ENCODE measurements at regions not wholly inside any gene's neighbourhood (a gene's known extent, or its start where the extent isn't known, plus 50 kb on each side); places are given as distances from the start of the nearest gene placed in this dataset.

DNA sequence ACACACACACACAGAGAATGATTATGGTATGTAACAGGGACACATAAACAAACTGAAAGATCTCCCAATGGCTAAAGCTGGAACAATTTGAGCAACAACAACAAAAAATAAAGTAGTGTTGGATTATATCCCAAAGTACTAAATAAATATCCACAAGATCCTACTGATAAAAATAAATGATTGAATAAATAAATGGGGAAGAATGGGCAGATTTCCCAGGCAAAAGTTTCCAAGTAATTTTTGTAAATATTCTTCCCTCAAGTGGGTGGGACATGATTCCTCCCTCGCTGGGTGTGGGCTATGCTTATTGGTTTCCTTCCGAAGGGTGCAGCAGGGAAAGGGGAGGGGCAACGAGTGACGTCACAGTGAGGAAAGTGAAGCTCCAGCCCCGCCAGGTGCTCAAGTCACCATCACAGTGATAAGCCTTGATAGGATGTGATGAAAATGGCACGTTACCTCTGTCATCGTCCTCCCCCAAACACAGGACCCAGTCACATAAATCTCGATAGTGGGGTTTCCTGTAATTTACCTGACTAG is 295.3 kb downstream of the DRD1 start:
- no peak for DNase-seq (ENCODE audit: low read depth)
- TF ChIP-seq, protein P1, sequence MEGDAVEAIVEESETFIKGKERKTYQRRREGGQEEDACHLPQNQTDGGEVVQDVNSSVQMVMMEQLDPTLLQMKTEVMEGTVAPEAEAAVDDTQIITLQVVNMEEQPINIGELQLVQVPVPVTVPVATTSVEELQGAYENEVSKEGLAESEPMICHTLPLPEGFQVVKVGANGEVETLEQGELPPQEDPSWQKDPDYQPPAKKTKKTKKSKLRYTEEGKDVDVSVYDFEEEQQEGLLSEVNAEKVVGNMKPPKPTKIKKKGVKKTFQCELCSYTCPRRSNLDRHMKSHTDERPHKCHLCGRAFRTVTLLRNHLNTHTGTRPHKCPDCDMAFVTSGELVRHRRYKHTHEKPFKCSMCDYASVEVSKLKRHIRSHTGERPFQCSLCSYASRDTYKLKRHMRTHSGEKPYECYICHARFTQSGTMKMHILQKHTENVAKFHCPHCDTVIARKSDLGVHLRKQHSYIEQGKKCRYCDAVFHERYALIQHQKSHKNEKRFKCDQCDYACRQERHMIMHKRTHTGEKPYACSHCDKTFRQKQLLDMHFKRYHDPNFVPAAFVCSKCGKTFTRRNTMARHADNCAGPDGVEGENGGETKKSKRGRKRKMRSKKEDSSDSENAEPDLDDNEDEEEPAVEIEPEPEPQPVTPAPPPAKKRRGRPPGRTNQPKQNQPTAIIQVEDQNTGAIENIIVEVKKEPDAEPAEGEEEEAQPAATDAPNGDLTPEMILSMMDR (IDR thresholded peaks at IDR 0.05; ENCODE audit: insufficient read depth, low read depth, low read length, missing control alignments), result no peak

DNA sequence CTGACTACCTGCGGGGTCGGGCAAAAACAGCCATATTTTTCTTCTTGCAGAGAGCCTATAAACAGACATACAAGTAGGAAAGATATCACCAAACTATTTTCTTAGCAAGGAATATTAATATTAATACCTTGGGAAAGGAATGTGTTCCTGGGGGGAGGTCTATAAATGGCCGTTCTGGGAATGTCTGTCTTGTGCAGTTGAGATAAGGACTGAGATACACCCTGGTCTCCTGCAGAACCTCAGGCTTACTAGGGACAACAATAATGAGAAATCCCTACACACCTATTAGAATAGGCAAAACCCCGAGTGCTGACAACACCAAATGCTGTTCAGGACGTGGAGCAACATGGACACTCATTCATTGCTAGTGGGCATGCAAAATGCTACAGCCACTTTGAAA is 297.2 kb downstream of the DRD1 start:
- DNase-seq (ENCODE audit: low read depth), result no peak
- H3K4me3 ChIP-seq (ENCODE audit: low read depth, low read length), result no peak overlapping the region
- TF ChIP-seq, protein P1 (IDR thresholded peaks at IDR 0.05; ENCODE audit: insufficient read depth, low read depth, low read length, missing control alignments), result no peak

More for the DNA sequence above, 295.3 kb downstream of the DRD1 start:
- no peak overlapping the region for H3K4me3 ChIP-seq (ENCODE audit: low read depth, low read length)

DNA sequence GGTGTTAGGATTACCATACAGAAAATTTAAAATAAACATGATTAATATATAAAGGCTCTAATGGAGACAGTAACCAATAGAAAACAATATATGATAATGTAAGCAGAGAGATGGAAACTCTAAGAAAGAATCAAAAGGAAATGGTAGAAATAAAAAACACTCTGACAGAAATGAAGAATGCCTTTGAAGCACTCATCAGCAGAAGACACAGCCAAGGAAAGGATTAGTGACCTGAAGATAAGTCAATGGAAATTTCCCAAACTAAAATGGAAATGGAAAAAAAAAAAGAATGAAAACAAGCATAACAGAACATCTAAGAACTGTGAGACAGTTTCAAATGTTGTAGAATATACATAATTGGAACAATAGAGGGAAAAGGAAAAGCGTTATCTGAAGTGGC is 302.6 kb downstream of the DRD1 start:
- TF ChIP-seq, protein P1 (IDR thresholded peaks at IDR 0.05; ENCODE audit: insufficient read depth, low read depth, low read length, missing control alignments), result no peak
- no peak for DNase-seq (ENCODE audit: low read depth)
- H3K4me3 ChIP-seq (ENCODE audit: low read depth, low read length), result no peak overlapping the region

DNA sequence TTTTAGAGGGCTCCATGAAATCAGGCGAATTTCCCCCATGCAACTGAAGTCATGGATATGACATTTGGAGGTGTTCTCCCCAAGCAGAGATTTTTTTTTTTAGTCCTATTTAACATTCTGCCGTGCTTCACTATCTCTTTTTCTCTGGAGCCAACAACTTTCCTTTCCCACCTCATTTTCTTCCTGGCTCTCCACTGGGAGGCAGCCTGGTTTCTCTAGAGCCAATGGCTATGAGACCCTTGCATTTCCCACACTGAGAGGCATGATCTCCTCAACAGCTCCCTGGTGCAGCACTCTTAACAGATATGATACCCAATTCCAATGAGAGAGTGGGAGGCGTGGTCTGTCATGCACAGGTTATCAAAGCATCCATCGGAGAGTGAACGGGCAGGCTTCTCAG is 310.8 kb downstream of the DRD1 start:
- TF ChIP-seq, protein P1 (IDR thresholded peaks at IDR 0.05; ENCODE audit: insufficient read depth, low read depth, low read length, missing control alignments), result no peak
- DNase-seq (ENCODE audit: low read depth), result no peak
- no peak overlapping the region for H3K4me3 ChIP-seq (ENCODE audit: low read depth, low read length)

DNA sequence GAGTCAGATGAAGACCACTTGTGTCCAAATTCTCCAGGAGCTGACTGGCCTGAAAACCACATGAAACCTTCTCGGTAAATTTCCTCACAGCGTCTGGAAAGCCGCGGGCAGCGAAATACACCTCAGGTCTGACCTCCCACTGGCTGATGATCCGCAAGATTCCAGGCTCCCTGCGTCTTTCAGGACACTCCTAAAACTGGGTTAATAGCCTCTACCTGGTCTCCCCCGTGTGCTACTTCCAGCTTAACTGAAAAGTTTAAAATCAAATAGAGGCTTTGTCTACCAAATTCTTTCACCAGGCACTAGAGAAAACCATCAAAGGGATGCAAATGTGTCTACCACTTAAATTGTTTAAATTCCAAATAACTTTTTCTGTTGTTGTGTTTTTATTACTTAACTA is 312.6 kb downstream of the DRD1 start:
- DNase-seq (ENCODE audit: low read depth), result no peak
- H3K4me3 ChIP-seq (ENCODE audit: low read depth, low read length), result no peak overlapping the region
- TF ChIP-seq, protein P1 (IDR thresholded peaks at IDR 0.05; ENCODE audit: insufficient read depth, low read depth, low read length, missing control alignments), result no peak

DNA sequence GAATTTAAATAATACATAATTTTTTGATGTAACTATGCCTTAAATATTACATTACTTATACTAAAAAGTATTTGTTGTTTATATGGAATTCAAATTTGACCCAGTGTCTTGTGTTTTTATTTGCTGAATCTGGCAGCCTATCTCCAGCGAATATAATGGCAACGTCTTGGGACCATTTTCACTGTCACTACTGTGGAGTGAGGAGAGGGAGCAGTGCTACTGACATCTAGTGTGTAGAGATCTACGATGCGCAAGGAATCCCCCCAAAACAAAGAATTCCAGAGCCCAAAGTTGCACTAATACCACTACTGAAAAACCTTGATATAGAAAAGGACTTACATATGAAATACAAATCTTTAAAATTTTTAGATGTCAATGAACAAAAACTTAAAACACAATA is 314.4 kb downstream of the DRD1 start:
- TF ChIP-seq, protein P1 (IDR thresholded peaks at IDR 0.05; ENCODE audit: insufficient read depth, low read depth, low read length, missing control alignments), result no peak
- DNase-seq (ENCODE audit: low read depth), result no peak

DNA sequence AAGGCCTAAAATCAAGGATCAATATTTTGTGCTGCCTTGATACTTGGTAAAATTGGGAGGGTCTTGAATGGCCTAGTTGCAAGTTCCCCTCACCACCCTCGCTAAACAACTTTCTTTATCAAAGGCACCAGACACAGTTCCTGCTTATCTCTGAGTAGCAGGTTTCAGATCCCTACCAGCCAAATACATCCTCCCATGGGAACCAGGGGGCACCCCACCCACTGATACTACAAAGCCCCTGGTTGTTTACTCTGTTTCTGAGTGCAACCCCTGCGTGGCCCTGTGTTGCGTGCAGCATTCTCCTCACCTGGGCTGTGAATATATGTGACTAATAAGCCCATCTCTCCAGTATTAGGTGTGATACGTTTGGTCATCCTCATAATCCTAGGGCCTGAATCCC is 314.9 kb downstream of the DRD1 start:
- TF ChIP-seq, protein P1 (IDR thresholded peaks at IDR 0.05; ENCODE audit: insufficient read depth, low read depth, low read length, missing control alignments), result no peak
- no peak for DNase-seq (ENCODE audit: low read depth)

More for the DNA sequence above, 314.4 kb downstream of the DRD1 start:
- H3K4me3 ChIP-seq (ENCODE audit: low read depth, low read length), result no peak overlapping the region

More for the DNA sequence above, 314.9 kb downstream of the DRD1 start:
- no peak overlapping the region for H3K4me3 ChIP-seq (ENCODE audit: low read depth, low read length)

Measured in GM12865 (cell line).